H1 (cell line): ENCODE measurements at regions not wholly inside any gene's neighbourhood (a gene's known extent, or its start where the extent isn't known, plus 50 kb on each side); places are given as distances from the start of the nearest gene placed in this dataset.

Experiments
- CTCF ChIA-PET: fragments of 300-600 bp; sonication (Branson Sonifier 250); formaldehyde crosslinking; loops from one replicate; lab custom pipeline; 2021; ENCODE audit not compliant: partially characterized antibody; lab: Charles Lee
- POLR2A ChIA-PET: fragments of 300-600 bp; sonication (Branson Sonifier 250); formaldehyde crosslinking; loops from one replicate; lab custom pipeline; 2021; ENCODE audit warnings: inconsistent platforms; ENCODE audit not compliant: partially characterized antibody; lab: Charles Lee
- DNase-seq, 2 experiments: peaks; one replicate each; pipeline versions ENCODE4 v3.0.0 to v3.0.0-alpha.2; 2010 to 2022; ENCODE audit warnings: low spot score in 2 of 2, low read depth in 1 of 2, mixed read lengths in 1 of 2
- FAIRE-seq: peaks from 2 replicates; lab custom pipeline; 2011; peaks lifted over from hg19 to GRCh38; lab: Jason Lieb, UNC
- H2AFZ ChIP-seq: 2 replicates; pipeline ENCODE4 v1.8.1; 2012; ENCODE audit warnings: low read length, inconsistent platforms
- H2AK5ac ChIP-seq: 2 replicates; pipeline ENCODE4 v1.6.1; 2013; ENCODE audit warnings: low read depth, low read length
- H2BK120ac ChIP-seq: replicated peaks from 2 replicates; pipeline ENCODE3; 2013; ENCODE audit warnings: low read depth, low read length, inconsistent platforms
- H2BK12ac ChIP-seq: 2 replicates; pipeline ENCODE4 v1.6.1; 2013; ENCODE audit warnings: low read depth, low read length
- H2BK15ac ChIP-seq: 2 replicates; pipeline ENCODE4 v1.6.1; 2013; ENCODE audit warnings: low read length
- H2BK20ac ChIP-seq: 2 replicates; pipeline ENCODE4 v1.6.1; 2013; ENCODE audit warnings: low read length
- H2BK5ac ChIP-seq: 2 replicates; pipeline ENCODE4 v1.6.1; 2013; ENCODE audit warnings: low read depth, low read length
- H3K14ac ChIP-seq: 2 replicates; pipeline ENCODE4 v1.6.1; 2013; ENCODE audit warnings: inconsistent platforms; ENCODE audit not compliant: insufficient read length
- H3K18ac ChIP-seq: 2 replicates; pipeline ENCODE4 v1.6.1; 2013; ENCODE audit warnings: low read length; ENCODE audit errors: extremely low read depth
- H3K23ac ChIP-seq: 2 replicates; pipeline ENCODE4 v1.6.1; 2013; ENCODE audit warnings: inconsistent platforms; ENCODE audit not compliant: insufficient read length
- H3K23me2 ChIP-seq: 2 replicates; pipeline ENCODE4 v1.6.1; 2013; ENCODE audit warnings: low read depth, low read length
- H3K27ac ChIP-seq: 2 replicates; pipeline ENCODE4 v1.6.1; 2011; ENCODE audit warnings: low read depth, low read length, inconsistent platforms
- H3K27me3 ChIP-seq, 4 experiments: replicated peaks in 1 of 4; 1 replicate in 1 of 4; 2 replicates in 3 of 4; pipeline versions ENCODE4 v1.6.1 to v1.8.1; 2011 to 2013; ENCODE audit warnings: low read length in 3 of 4, mild to moderate bottlenecking in 3 of 4, inconsistent platforms in 2 of 4, mixed read lengths in 2 of 4, moderate library complexity in 1 of 4; ENCODE audit not compliant: control insufficient read depth in 3 of 4, insufficient read depth in 3 of 4; ENCODE audit errors: extremely low read depth in 1 of 4
- H3K36me3 ChIP-seq, 4 experiments: 2 replicates each; pipeline versions ENCODE4 v1.6.1 to v1.8.1; 2011 to 2013; ENCODE audit warnings: mild to moderate bottlenecking in 4 of 4, low read length in 3 of 4, moderate library complexity in 2 of 4, control low read depth in 1 of 4, inconsistent platforms in 1 of 4; ENCODE audit not compliant: insufficient read depth in 4 of 4, control insufficient read depth in 2 of 4
- H3K4ac ChIP-seq: replicated peaks from 2 replicates; pipeline ENCODE3; 2013; ENCODE audit warnings: low read length, low read depth, mixed read lengths, inconsistent platforms; ENCODE audit not compliant: insufficient read length
- H3K4me1 ChIP-seq, 4 experiments: replicated peaks in 1 of 4; 1 replicate in 1 of 4; 2 replicates in 3 of 4; pipeline versions ENCODE4 v1.6.1 to v1.8.1; 2011 to 2013; ENCODE audit warnings: low read length in 3 of 4, inconsistent platforms in 2 of 4, mixed read lengths in 1 of 4; ENCODE audit not compliant: insufficient read depth in 4 of 4, control insufficient read depth in 3 of 4
- H3K4me2 ChIP-seq, 2 experiments: 2 replicates each; pipeline versions ENCODE4 v1.6.1 to v1.8.1; 2011 to 2013; ENCODE audit warnings: low read depth in 2 of 2, low read length in 2 of 2, control low read depth in 1 of 2, inconsistent platforms in 1 of 2, mild to moderate bottlenecking in 1 of 2; ENCODE audit not compliant: insufficient read depth in 1 of 2
- H3K4me3 ChIP-seq, 4 experiments: fragments of 200-600, 300-600 bp in 1 of 4; sonication (generic), shearing (Covaris generic), sonication (Bioruptor Twin) in 1 of 4; 2 replicates each; pipeline versions ENCODE4 v1.5.1 to v1.8.1; 2011 to 2016; ENCODE audit warnings: low read length in 4 of 4, low read depth in 3 of 4, control low read depth in 2 of 4, inconsistent platforms in 2 of 4, mild to moderate bottlenecking in 2 of 4, mixed read lengths in 1 of 4, moderate library complexity in 1 of 4; ENCODE audit not compliant: insufficient read depth in 2 of 4; ENCODE audit errors: extremely low read depth in 1 of 4
- H3K56ac ChIP-seq: replicated peaks from 2 replicates; pipeline ENCODE3; 2013; ENCODE audit warnings: low read depth, mild to moderate bottlenecking, mixed read lengths, low read length, inconsistent platforms; ENCODE audit not compliant: insufficient read length
- H3K79me1 ChIP-seq: 2 replicates; pipeline ENCODE4 v1.6.1; 2013; ENCODE audit warnings: low read depth, low read length, control low read depth
- H3K79me2 ChIP-seq, 2 experiments: 2 replicates each; pipeline versions ENCODE4 v1.6.1 to v1.8.1; 2012 to 2013; ENCODE audit warnings: low read length in 2 of 2, mild to moderate bottlenecking in 2 of 2, inconsistent platforms in 1 of 2; ENCODE audit not compliant: insufficient read depth in 2 of 2, control insufficient read depth in 1 of 2
- H3K9ac ChIP-seq, 4 experiments: replicated peaks in 1 of 4; 1 replicate in 1 of 4; 2 replicates in 3 of 4; pipeline versions ENCODE4 v1.6.1 to v1.8.1; 2011 to 2013; ENCODE audit warnings: low read depth in 3 of 4, low read length in 3 of 4, control low read depth in 2 of 4, mild to moderate bottlenecking in 2 of 4, moderate library complexity in 2 of 4, inconsistent platforms in 1 of 4; ENCODE audit errors: extremely low read depth in 1 of 4
- H3K9me3 ChIP-seq, 2 experiments: 2 replicates each; pipeline versions ENCODE4 v1.6.1 to v1.8.1; 2012 to 2013; ENCODE audit warnings: mild to moderate bottlenecking in 2 of 2, moderate library complexity in 2 of 2, control low read depth in 1 of 2, inconsistent platforms in 1 of 2, low read depth in 1 of 2, low read length in 1 of 2, mixed read lengths in 1 of 2; ENCODE audit not compliant: insufficient read depth in 2 of 2
- H4K20me1 ChIP-seq, 2 experiments: replicated peaks in 1 of 2; 2 replicates each; pipeline versions ENCODE3 to v1.8.1; 2011 to 2013; ENCODE audit warnings: inconsistent platforms in 2 of 2, low read length in 2 of 2, mild to moderate bottlenecking in 1 of 2; ENCODE audit not compliant: insufficient read depth in 2 of 2, control insufficient read depth in 1 of 2
- H4K5ac ChIP-seq: 2 replicates; pipeline ENCODE4 v1.6.1; 2013; ENCODE audit warnings: low read length, low read depth, mixed read lengths, inconsistent platforms; ENCODE audit not compliant: insufficient read length
- H4K8ac ChIP-seq: 2 replicates; pipeline ENCODE4 v1.8.0; 2013; ENCODE audit warnings: mild to moderate bottlenecking, moderate library complexity, low read length, inconsistent platforms; ENCODE audit not compliant: insufficient read depth; ENCODE audit errors: extremely low read depth
- H4K91ac ChIP-seq: replicated peaks from 2 replicates; pipeline ENCODE3; 2013; ENCODE audit warnings: low read length, mixed read lengths, inconsistent platforms; ENCODE audit not compliant: insufficient read length
- RAD21 ChIP-seq, 2 experiments: IDR thresholded peaks in 1 of 2; conservative IDR thresholded peaks in 1 of 2; 2 replicates each; pipeline ENCODE4 v1.6.1; 2011; ENCODE audit warnings: low read depth in 2 of 2, low read length in 2 of 2, improper control_type of control experiment in 1 of 2, inconsistent platforms in 1 of 2, mild to moderate bottlenecking in 1 of 2, moderate library complexity in 1 of 2
- SP1 ChIP-seq: IDR thresholded peaks from 2 replicates; pipeline ENCODE4 v1.6.1; 2011; ENCODE audit warnings: low read depth, low read length
- WGBS, 2 experiments: shearing (Covaris generic) in 1 of 2; methylation state at CpG; one replicate each; pipeline versions ENCODE4 v1.1.6 to v1.1.7; 2013 to 2015; ENCODE audit warnings: low lambda C conversion rate in 2 of 2, mixed read lengths in 2 of 2, inconsistent platforms in 1 of 2, low coverage in 1 of 2, missing lambda C conversion rate in 1 of 2; ENCODE audit not compliant: insufficient replicate concordance in 2 of 2, insufficient coverage in 1 of 2, insufficient read length in 1 of 2; ENCODE audit errors: extremely low coverage in 1 of 2, missing lambda C conversion rate in 1 of 2; 5-methylcytosine and 5-hydroxymethylcytosine counted together
- TF ChIP-seq, protein P1 (sequence below), 3 experiments: IDR thresholded peaks; 1 replicate in 2 of 3; 2 replicates in 1 of 3; pipeline versions ENCODE4 v1.5.1 to v1.6.1; 2011; ENCODE audit warnings: low read length in 3 of 3, mild to moderate bottlenecking in 3 of 3, inconsistent platforms in 2 of 3, low read depth in 1 of 3, moderate library complexity in 1 of 3; ENCODE audit not compliant: insufficient read depth in 1 of 3; ENCODE audit errors: control extremely low read depth in 1 of 3

DNA sequence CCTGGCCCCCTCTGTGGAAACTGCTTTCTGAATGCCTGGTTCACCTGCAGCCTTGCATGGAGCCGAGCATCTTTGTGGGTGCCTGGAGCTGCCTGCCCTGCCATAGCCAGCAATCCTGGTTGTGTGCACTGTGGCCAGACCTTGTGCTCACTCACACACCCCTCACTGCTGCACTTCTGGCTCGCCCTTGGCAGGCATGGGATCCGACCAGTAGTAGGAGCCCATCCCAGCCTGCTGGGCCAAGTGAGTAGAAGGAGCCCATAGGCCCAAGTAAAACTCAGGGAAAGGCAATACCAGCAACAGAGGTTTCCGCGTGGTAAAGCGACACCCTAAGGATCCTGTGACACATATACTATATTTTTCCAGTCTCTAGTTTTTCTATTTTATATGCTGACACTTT is 270.0 kb upstream of the NAV3 start:
- Histone ChIP-seq H2BK120ac (no peak overlapping the region), H3K18ac (no peak overlapping the region), H3K4me2 (no peak overlapping the region), H4K8ac (no peak overlapping the region), H2BK20ac (no peak overlapping the region), H3K14ac (no peak overlapping the region), H2BK15ac (no peak overlapping the region), H3K9me3 (peaks cover 0 to 3% of the 10 kb centered on the region in 2 experiments; a peak in 1 of 4 replicates), H3K23me2 (no peaks in the 10 kb centered on the region), H3K9ac (no peak overlapping the region), H4K5ac (no peak overlapping the region), H3K27ac (no peak overlapping the region), H3K79me2 (no peaks in the 10 kb centered on the region), H3K36me3 (no peaks in the 10 kb centered on the region), H2AFZ (no peak overlapping the region), H2BK5ac (no peak overlapping the region), H3K4ac (no peak overlapping the region), H3K4me3 (no peak overlapping the region), H4K20me1 (no peaks in the 10 kb centered on the region), H2BK12ac (no peak overlapping the region), H3K56ac (no peak overlapping the region), H3K79me1 (no peaks in the 10 kb centered on the region), H4K91ac (no peak overlapping the region), H3K27me3 (no peaks in the 10 kb centered on the region), H3K23ac (no peak overlapping the region), H2AK5ac (no peak overlapping the region), H3K4me1 (no peaks in the 10 kb centered on the region)
- ChIA-PET CTCF (interaction anchor here (0.6 to 1.2 kb wide), 3 partner anchors 11 to 369 kb away, joined by 3 to 4 read pairs (median 3); no protein-coding TSS in a partner anchor), POLR2A (no interaction called here)
- whole genome bisulfite sequencing, 2 experiments, result 83% methylated on average over 6 of the region's 6 CpGs; no CpG with 5 or more reads in 1 of the 2 experiments
- DNase-seq, result no peak
- no peak for TF ChIP-seq SP1
- TF ChIP-seq, protein P1, sequence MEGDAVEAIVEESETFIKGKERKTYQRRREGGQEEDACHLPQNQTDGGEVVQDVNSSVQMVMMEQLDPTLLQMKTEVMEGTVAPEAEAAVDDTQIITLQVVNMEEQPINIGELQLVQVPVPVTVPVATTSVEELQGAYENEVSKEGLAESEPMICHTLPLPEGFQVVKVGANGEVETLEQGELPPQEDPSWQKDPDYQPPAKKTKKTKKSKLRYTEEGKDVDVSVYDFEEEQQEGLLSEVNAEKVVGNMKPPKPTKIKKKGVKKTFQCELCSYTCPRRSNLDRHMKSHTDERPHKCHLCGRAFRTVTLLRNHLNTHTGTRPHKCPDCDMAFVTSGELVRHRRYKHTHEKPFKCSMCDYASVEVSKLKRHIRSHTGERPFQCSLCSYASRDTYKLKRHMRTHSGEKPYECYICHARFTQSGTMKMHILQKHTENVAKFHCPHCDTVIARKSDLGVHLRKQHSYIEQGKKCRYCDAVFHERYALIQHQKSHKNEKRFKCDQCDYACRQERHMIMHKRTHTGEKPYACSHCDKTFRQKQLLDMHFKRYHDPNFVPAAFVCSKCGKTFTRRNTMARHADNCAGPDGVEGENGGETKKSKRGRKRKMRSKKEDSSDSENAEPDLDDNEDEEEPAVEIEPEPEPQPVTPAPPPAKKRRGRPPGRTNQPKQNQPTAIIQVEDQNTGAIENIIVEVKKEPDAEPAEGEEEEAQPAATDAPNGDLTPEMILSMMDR (IDR thresholded peaks at IDR 0.05; ENCODE audit: control extremely low read depth in 1 of 3, insufficient read depth in 1 of 3, low read depth in 1 of 3, low read length in 3 of 3), result peak in 1 of 3 experiments; percentile 14; a peak in 1 of 4 replicates
- TF ChIP-seq RAD21 (IDR thresholded peaks at IDR 0.05 in 1 of 2, conservative IDR thresholded peaks at IDR 0.05 in 1 of 2; ENCODE audit: low read depth in 2 of 2, low read length in 2 of 2), result peak; percentile 2 to 16; a peak in 2 of 4 replicates
- FAIRE-seq, result no peak
